ENCODE measurements at regions not wholly inside any gene's neighbourhood (a gene's known extent, or its start where the extent isn't known, plus 50 kb on each side); places are given as distances from the start of the nearest gene placed in this dataset.

DNA sequence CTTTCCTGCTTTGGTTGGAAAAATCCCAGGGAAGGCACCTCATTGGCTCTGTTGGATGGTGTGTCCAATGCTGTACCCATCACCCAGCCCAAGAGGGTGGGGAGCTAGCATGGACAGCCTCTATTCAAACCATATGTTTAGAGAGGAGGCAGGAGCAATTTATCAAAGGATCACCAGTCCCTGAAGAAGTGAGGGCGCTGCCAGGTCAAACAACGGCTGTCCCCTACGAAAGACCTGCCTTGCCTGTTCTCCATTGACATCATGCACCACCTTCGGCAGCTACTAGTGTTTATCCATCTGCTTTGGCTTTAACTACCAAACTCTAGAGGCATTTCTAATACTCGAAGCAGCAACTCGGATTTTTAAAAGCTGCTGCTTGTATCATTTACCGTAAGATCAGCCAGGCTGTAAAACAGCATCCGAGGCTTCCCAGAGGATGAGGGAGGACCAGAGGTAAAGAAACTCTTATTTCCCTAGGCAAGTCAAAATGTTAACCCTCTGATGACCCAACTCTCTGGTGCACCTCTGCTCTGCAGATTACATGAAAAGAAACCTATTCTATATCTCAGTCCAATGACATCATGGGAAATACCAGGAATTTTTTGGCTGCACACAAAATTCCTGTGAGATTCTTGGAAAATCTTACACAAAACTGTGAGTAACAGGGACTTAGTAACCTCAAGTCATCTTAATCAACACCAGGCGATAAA, 720.9 kb upstream of the TBX3 start:
- Mint-ChIP-seq H3K36me3 (ENCODE audit: low read depth) (no peaks in the 10 kb centered on the region), H3K4me3 (no peak overlapping the region), H3K4me1 (no peaks in the 10 kb centered on the region), H3K27me3 (no peaks in the 10 kb centered on the region), H3K9me3 (no peaks in the 10 kb centered on the region), H3K27ac (no peak overlapping the region)
- DNase-seq = no peak
- intact Hi-C loops (cut with micrococcal nuclease) = no loop called here

DNA sequence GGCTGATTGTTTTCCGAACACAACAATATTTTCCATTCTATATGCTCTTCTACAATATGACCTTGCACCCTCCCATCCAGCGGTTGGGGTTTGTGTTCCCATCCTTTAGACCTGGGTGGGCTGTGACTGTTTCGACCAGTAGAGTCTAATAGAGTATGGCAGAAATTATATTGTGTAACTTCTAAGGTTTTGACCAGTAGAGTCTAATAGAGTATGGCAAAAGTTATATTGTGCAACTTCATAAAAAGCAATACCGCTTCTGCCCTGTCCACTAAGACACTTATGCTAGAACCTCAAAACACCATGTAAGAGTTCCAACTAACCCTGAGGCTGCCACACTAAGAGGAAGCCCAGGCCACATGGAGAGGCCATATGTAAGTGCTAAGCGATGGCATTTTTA, 719.7 kb upstream of the TBX3 start:
- DNase-seq = no peak

DNA sequence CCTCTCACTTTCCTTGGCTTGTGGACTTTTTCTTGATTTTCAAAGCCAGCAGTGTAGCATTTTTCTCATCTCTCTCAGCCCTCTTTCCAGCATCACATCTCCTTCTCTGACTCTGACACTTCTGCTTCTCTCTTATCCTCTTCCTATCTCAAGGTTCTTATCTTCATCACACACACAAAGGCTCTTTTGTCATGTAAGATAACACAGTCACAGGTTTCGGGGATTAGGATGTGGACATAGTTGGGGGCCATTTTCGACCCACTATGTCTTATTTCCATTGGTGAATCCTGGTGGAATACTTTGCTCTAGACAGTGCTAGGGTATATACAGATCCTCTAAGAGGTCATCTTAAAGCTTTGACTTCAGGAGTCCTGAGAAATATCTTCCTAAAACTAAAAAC, 719.3 kb upstream of the TBX3 start:
- intact Hi-C loops (cut with micrococcal nuclease) = no loop called here
- H3K4me1 Mint-ChIP-seq = no peaks in the 10 kb centered on the region
- H3K36me3 Mint-ChIP-seq (ENCODE audit: low read depth) = no peaks in the 10 kb centered on the region
- H3K27me3 Mint-ChIP-seq = no peaks in the 10 kb centered on the region
- no peak for DNase-seq
- no peaks in the 10 kb centered on the region for H3K9me3 Mint-ChIP-seq
- H3K4me3 Mint-ChIP-seq = no peak overlapping the region
- no peak overlapping the region for H3K27ac Mint-ChIP-seq

More for the DNA sequence above, 719.7 kb upstream of the TBX3 start:
- intact Hi-C loops (cut with micrococcal nuclease) = no loop called here
- Mint-ChIP-seq H3K4me1 (no peaks in the 10 kb centered on the region), H3K9me3 (no peaks in the 10 kb centered on the region), H3K27ac (no peak overlapping the region), H3K36me3 (ENCODE audit: low read depth) (no peaks in the 10 kb centered on the region), H3K4me3 (no peak overlapping the region), H3K27me3 (no peaks in the 10 kb centered on the region)

DNA sequence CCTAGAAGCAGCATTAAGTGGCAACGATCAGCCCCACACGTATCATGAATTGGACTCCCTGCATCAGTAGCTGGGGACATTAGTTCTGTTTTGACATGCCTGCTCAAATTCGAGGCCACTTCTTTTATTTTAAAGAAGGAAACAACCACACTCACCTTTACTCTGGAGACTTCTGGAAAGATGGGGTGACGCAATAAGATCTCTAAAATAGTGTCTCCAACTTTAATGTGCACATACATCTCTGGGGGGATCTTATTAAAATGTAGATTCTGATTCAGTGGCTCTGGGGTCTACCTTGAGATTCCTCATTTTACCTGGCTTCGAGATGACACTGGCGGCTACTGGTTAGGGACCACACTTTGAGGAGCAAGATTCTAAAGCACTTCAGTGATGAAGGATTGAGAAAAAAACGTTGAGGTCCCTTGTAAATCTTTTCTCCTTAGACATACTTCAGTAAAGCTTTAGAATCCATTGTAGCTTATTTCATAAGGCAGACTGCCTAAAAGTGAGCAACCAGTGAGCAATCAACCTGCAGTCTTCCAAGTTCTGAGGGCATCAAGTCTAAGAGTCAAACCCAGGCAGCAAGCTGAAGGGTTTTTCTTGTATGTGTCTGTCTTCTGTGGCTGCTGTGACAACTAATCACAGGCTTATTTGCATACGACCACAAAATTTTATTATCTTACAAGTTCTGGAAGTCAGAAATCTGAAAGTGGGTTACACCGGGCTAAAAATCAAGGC, 718.6 kb upstream of the TBX3 start:
- no peaks in the 10 kb centered on the region for H3K4me1 Mint-ChIP-seq
- H3K4me3 Mint-ChIP-seq = no peak overlapping the region
- no peaks in the 10 kb centered on the region for H3K36me3 Mint-ChIP-seq (ENCODE audit: low read depth)
- H3K9me3 Mint-ChIP-seq = peaks cover 1% of the 10 kb centered on the region
- intact Hi-C loops (cut with micrococcal nuclease) = no loop called here
- H3K27ac Mint-ChIP-seq = no peak overlapping the region
- DNase-seq = no peak
- H3K27me3 Mint-ChIP-seq = no peaks in the 10 kb centered on the region

DNA sequence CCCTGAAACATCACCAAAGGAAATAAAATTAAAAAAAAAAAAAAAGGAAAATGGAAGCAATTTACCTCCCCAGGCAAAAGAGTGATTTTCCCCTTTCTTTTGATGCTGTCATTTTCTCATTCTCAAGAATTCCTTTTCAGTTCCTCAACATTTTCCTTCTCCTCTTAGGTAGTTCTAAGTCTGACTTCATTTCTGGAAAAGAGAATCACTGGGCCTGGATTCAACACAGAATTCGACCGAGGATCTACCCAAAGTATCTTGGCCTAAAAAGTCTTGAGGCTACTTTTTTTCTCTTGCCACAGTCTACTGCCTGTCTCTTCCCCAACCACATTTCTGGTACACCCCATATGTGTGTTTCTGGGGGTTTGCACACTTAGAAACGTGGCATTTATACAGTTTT, 717.8 kb upstream of the TBX3 start:
- Mint-ChIP-seq H3K27me3 (no peaks in the 10 kb centered on the region), H3K9me3 (peaks cover 5% of the 10 kb centered on the region), H3K4me1 (no peaks in the 10 kb centered on the region), H3K27ac (no peak overlapping the region), H3K36me3 (ENCODE audit: low read depth) (no peaks in the 10 kb centered on the region), H3K4me3 (no peak overlapping the region)
- no peak for DNase-seq
- intact Hi-C loops (cut with micrococcal nuclease) = no loop called here

DNA sequence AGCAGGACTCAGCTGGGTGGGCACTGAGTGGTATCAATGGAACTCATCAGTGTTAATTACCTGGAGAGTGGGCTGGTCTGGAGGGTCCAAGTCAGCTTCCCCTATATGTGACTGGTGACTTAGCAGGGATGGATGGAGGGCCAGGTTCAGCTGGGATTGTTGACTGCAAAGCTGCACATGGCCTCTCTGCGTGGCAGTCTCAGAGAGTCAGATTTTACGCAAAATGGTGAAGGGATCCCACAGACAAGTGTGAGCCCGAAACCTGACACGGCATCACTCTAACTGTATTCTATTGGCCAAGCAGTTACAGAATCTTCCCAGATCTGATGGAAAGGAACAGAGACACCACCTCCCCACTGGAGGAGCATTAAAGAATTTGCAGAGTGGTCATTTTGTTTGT, 716.0 kb upstream of the TBX3 start:
- intact Hi-C loops (cut with micrococcal nuclease) = no loop called here
- Mint-ChIP-seq H3K4me3 (no peak overlapping the region), H3K9me3 (peaks cover 12% of the 10 kb centered on the region), H3K27me3 (no peaks in the 10 kb centered on the region), H3K27ac (no peak overlapping the region), H3K4me1 (no peaks in the 10 kb centered on the region), H3K36me3 (ENCODE audit: low read depth) (no peaks in the 10 kb centered on the region)
- no peak for DNase-seq

DNA sequence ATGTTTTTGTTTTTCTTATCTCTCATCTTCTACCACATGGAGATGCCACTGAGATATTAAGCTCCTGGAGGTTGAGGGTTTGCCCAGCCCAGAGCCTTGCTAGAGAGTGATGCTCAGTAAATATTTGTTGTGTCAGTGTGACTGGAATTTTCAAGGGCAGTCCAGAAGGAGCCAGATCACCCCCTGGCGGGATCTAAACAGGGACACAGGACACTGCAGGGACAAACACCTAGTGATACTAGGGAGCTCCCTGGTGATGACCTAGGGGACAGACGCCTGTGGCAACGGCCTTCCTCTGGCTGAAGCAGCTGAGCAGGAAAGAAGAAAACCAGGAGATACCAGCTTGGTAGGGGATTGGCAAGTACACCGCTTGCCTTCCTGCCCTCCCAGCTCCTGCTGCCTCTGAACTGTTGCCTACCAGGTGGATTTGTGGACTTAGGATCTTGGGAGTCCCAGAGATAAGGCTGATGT, 714.4 kb upstream of the TBX3 start:
- Mint-ChIP-seq H3K4me3 (no peak overlapping the region), H3K27me3 (no peaks in the 10 kb centered on the region), H3K4me1 (no peaks in the 10 kb centered on the region), H3K36me3 (ENCODE audit: low read depth) (no peaks in the 10 kb centered on the region), H3K9me3 (peaks cover 12% of the 10 kb centered on the region), H3K27ac (no peak overlapping the region)
- intact Hi-C loops (cut with micrococcal nuclease) = no loop called here
- no peak for DNase-seq

DNA sequence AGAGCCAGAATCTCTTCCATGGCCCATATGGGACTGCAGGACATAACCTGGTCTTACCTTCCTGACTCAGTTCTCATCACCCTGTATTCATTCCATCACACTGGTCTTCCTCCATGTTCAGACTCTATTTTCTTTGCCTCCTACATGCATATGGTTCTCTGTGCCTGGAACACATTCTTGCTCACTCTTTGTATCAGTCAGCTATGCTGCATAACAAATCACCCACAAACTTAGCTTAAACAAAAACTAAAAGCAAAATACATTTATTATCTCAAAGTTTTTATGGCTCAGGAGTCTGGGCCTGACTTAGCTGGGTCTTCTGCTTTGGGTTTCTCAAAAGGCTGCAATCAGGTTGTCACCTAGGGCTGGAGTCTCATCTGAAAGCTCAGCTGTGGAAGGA, 712.6 kb upstream of the TBX3 start:
- intact Hi-C loops (cut with micrococcal nuclease) = no loop called here
- no peaks in the 10 kb centered on the region for H3K36me3 Mint-ChIP-seq (ENCODE audit: low read depth)
- H3K4me3 Mint-ChIP-seq = no peak overlapping the region
- no peaks in the 10 kb centered on the region for H3K27me3 Mint-ChIP-seq
- H3K4me1 Mint-ChIP-seq = no peaks in the 10 kb centered on the region
- H3K9me3 Mint-ChIP-seq = peaks cover 12% of the 10 kb centered on the region
- no peak overlapping the region for H3K27ac Mint-ChIP-seq
- no peak for DNase-seq

DNA sequence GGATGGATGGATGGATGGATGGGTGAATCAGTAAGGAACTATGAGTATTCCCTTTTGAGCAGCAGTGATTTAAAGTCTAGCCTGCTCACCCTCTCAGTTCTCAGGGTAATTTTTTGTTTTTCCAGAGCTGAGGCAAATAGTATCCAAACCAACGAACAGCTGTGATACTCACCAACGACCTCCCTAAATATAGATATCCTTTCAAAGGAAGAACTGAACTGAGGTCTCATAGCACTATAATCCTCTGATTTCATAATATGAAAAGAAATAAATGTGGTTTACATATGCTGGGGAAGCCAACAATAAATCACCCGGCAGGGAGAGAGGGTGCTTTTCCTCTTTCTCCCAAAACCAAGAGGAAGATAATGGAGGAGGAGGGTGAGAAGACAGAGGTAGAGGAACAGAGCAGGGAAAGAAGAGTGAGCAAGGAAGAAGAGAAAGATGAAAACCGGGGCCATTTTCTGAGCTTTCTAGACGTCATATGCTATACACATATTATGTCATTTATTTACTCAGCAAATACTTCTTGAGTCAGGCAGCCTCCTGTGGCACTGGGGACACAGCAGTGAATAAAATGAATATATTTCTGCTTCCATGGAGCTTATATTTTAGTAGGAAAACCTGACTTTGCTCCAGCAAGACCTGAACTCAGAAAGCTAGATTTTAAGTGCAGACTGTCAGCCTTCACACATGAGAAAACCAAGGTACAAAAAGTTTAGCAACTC, 710.7 kb upstream of the TBX3 start:
- H3K36me3 Mint-ChIP-seq (ENCODE audit: low read depth) = no peaks in the 10 kb centered on the region
- H3K4me1 Mint-ChIP-seq = no peaks in the 10 kb centered on the region
- H3K27ac Mint-ChIP-seq = no peak overlapping the region
- H3K4me3 Mint-ChIP-seq = no peak overlapping the region
- DNase-seq = no peak
- intact Hi-C loops (cut with micrococcal nuclease) = no loop called here
- H3K27me3 Mint-ChIP-seq = no peaks in the 10 kb centered on the region
- peaks cover 12% of the 10 kb centered on the region for H3K9me3 Mint-ChIP-seq

DNA sequence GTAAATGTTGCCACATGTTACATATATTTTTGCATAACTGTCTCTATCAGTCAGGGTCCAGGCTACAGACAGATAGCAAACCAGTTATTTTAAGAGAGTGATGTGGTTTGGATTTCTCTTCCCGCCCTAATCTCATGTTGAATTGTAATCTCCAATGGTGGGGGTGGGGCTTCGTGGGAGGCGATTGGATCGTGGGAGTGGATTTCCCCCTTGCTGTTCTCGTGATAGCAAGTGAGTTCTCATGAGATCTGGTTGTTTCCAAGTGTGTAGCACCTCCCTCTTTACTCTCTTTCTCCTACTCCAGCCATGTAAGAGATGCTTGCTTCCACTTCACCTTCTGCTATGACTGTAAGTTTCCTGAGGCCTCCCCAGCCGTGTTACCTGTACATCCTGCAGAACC, 704.2 kb upstream of the TBX3 start:
- DNase-seq = no peak
- intact Hi-C loops (cut with micrococcal nuclease) = no loop called here
- H3K27me3 Mint-ChIP-seq = no peaks in the 10 kb centered on the region
- no peak overlapping the region for H3K4me3 Mint-ChIP-seq
- H3K27ac Mint-ChIP-seq = no peak overlapping the region
- no peaks in the 10 kb centered on the region for H3K36me3 Mint-ChIP-seq (ENCODE audit: low read depth)
- no peaks in the 10 kb centered on the region for H3K4me1 Mint-ChIP-seq
- no peaks in the 10 kb centered on the region for H3K9me3 Mint-ChIP-seq

DNA sequence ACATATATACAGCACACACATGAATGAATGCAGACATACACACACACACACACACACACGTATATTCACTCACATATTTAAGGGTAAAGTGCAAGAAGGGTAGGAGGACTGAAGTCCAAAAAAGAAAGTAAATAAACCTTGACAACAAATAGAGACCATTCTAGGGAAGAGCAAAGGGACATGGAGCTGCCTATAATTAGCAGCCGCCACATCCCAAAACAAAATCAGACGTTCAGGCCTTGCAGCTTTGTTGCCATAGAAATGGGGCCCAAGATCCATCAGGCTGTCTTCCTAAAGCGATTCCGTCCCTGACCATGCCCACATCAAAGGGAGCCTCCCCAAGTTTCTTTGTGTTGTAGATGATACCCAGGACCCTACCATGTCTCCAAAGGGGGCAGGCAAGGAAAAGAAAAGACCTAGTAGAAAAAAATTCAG, 703.5 kb upstream of the TBX3 start:
- DNase-seq = no peak
- H3K27ac Mint-ChIP-seq = no peak overlapping the region
- H3K4me3 Mint-ChIP-seq = no peak overlapping the region
- no peaks in the 10 kb centered on the region for H3K27me3 Mint-ChIP-seq
- no peaks in the 10 kb centered on the region for H3K36me3 Mint-ChIP-seq (ENCODE audit: low read depth)
- intact Hi-C loops (cut with micrococcal nuclease) = no loop called here
- no peaks in the 10 kb centered on the region for H3K9me3 Mint-ChIP-seq
- H3K4me1 Mint-ChIP-seq = no peaks in the 10 kb centered on the region

DNA sequence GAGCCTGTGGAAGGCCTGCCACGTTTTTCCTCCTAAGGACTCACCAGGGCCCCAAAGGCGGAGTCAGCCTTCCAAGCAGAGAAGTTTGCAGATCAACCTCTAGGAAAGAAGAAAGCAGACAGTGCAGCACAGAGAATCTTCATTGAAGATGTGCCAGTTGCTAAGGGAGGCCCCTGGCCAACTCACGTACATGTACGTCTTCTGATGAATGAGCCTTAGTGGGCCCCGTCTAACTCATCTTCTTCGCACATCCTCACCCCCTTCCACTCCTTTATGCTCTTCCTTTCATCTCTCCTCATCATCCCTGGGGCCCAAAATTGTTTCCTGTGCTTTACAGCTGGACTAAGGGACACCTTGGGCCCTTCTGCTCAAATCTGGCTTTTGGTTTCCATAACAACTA, 703.0 kb upstream of the TBX3 start:
- H3K9me3 Mint-ChIP-seq = no peaks in the 10 kb centered on the region
- no peaks in the 10 kb centered on the region for H3K4me1 Mint-ChIP-seq
- H3K27me3 Mint-ChIP-seq = no peaks in the 10 kb centered on the region

DNA sequence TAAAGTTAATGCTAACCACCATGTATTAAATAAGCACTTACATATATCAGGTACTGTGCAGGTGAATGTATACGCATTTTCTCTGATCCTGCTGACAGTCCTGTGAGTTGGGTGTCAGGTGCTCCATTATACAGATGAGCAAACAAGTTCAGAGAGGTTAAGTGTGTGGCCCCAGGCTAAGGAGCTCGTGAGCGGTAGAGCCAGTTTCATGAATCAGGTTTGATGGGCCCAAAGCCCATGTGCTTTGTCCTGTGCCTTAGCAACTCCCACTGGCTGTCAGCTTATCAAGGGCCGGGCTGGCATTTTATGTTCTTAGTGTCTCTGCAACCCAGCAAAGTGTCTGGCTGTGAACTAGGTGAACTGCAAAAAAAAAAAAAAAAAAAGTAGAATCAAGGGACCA, 701.2 kb upstream of the TBX3 start:
- intact Hi-C loops (cut with micrococcal nuclease) = no loop called here
- Mint-ChIP-seq H3K9me3 (no peaks in the 10 kb centered on the region), H3K4me1 (no peaks in the 10 kb centered on the region), H3K27ac (no peak overlapping the region), H3K27me3 (no peaks in the 10 kb centered on the region), H3K4me3 (no peak overlapping the region), H3K36me3 (ENCODE audit: low read depth) (no peaks in the 10 kb centered on the region)
- no peak for DNase-seq

More for the DNA sequence above, 703.0 kb upstream of the TBX3 start:
- Mint-ChIP-seq H3K27ac (no peak overlapping the region), H3K4me3 (no peak overlapping the region), H3K36me3 (ENCODE audit: low read depth) (no peaks in the 10 kb centered on the region)
- intact Hi-C loops (cut with micrococcal nuclease) = no loop called here
- no peak for DNase-seq

DNA sequence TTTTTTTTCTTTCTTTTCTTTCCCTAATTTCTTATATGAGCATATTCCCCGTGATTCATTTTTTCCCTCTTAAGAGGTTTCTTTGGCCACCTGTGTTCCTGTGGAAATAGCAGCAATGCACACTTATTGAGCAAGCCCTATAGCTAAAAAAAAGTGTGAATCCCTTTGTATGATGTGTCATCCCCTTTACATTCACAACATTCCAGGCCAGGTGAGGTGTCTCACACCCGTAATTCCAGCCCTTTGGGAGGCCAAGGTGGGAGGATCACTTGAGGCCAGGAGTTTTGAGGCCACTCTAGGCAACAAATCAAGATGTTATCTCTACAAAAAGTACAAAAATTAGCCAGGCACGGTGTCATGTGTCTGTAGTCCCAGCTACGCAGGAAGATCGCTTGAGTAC, 700.4 kb upstream of the TBX3 start:
- H3K27ac Mint-ChIP-seq = no peak overlapping the region
- DNase-seq = no peak
- H3K4me1 Mint-ChIP-seq = no peaks in the 10 kb centered on the region
- H3K36me3 Mint-ChIP-seq (ENCODE audit: low read depth) = no peaks in the 10 kb centered on the region
- H3K27me3 Mint-ChIP-seq = no peaks in the 10 kb centered on the region
- no peaks in the 10 kb centered on the region for H3K9me3 Mint-ChIP-seq
- intact Hi-C loops (cut with micrococcal nuclease) = no loop called here
- H3K4me3 Mint-ChIP-seq = no peak overlapping the region

Data from activated CD4-positive, alpha-beta T cell treated with anti-CD3 and anti-CD28 coated beads, Interleukin-2, amount 10 ng/mL, durations not matched to agents 24 days and 14 days (primary cell).